ENCODE measurements at regions not wholly inside any gene's neighbourhood (a gene's known extent, or its start where the extent isn't known, plus 50 kb on each side); places are given as distances from the start of the nearest gene placed in this dataset.

- Histone ChIP-seq H3K9ac (ENCODE audit: low read length) (no peak overlapping the region), H2AFZ (ENCODE audit: insufficient read depth, low read depth, low read length, poor library complexity, severe bottlenecking) (peak overlapping the region; percentile 51), H3K27me3 (replicated peaks in 1 of 4; ENCODE audit: control extremely low read depth in 1 of 4, control insufficient read depth in 3 of 4, insufficient read depth in 4 of 4, low read length in 3 of 4) (no peaks in the 10 kb centered on the region), H3K9me3 (ENCODE audit: control extremely low read depth in 1 of 3, control insufficient read depth in 2 of 3, insufficient read depth in 1 of 3, low read length in 2 of 3) (peaks cover 0 to 27% (median 5%) of the 10 kb centered on the region in 3 donors), H3K79me2 (ENCODE audit: control insufficient read depth, insufficient read depth, low read length) (no peaks in the 10 kb centered on the region), H4K20me1 (ENCODE audit: control insufficient read depth, insufficient read depth, low read length, poor library complexity, severe bottlenecking) (no peaks in the 10 kb centered on the region), H3K4me2 (replicated peaks; ENCODE audit: low read depth, low read length, poor library complexity, severe bottlenecking) (no peak overlapping the region), H3K36me3 (replicated peaks in 1 of 2; ENCODE audit: control extremely low read depth in 1 of 2, control insufficient read depth in 1 of 2, extremely low read depth in 1 of 2, insufficient read depth in 2 of 2, low read length in 1 of 2) (no peaks in the 10 kb centered on the region), H3K4me1 (ENCODE audit: control insufficient read depth in 2 of 2, insufficient read depth in 2 of 2, low read length in 2 of 2) (no peaks in the 10 kb centered on the region), H3K4me3 (ENCODE audit: control extremely low read depth in 1 of 5, extremely low read depth in 1 of 5, insufficient read depth in 1 of 5, low read depth in 2 of 5, low read length in 4 of 5) (no peak overlapping the region), H3K27ac (ENCODE audit: low read length in 2 of 2) (no peak overlapping the region)
- H3K4me1 Mint-ChIP-seq = peaks cover 2% of the 10 kb centered on the region
- no peak for ATAC-seq (ENCODE audit: low read depth)
- WGBS (ENCODE audit: insufficient coverage) = 81% methylated on average over 2 of the region's 4 CpGs
- TF ChIP-seq CTCF (IDR thresholded peaks at IDR 0.05) (no peak), EZH2 (IDR thresholded peaks at IDR 0.05; ENCODE audit: borderline replicate concordance, insufficient read depth, low read depth, low read length, poor library complexity, severe bottlenecking) (no peak)
- no peak overlapping the region for H3K27ac Mint-ChIP-seq
- CTCF ChIA-PET = no interaction called here
- DNase-seq = no peak
- intact Hi-C loops (cut with micrococcal nuclease) = no loop called here
- POLR2A ChIA-PET = no interaction called here
- H3K27me3 Mint-ChIP-seq = peaks cover 3% of the 10 kb centered on the region
- H3K9me3 Mint-ChIP-seq (ENCODE audit: insufficient read depth) = peaks cover 15% of the 10 kb centered on the region
- H3K4me3 Mint-ChIP-seq = no peak overlapping the region
These were observed 83.8 kb downstream of the TEX36 start for GRCh38 chr10:125599194-125599593.

GRCh38 chr10:125595911-125596310 is 87.1 kb downstream of the TEX36 start:
- ChIA-PET CTCF (no interaction called here), POLR2A (no interaction called here)
- Histone ChIP-seq H3K4me3 (ENCODE audit: control extremely low read depth in 1 of 5, extremely low read depth in 1 of 5, insufficient read depth in 1 of 5, low read depth in 2 of 5, low read length in 4 of 5) (no peak overlapping the region), H3K9ac (ENCODE audit: low read length) (no peak overlapping the region), H3K4me2 (replicated peaks; ENCODE audit: low read depth, low read length, poor library complexity, severe bottlenecking) (no peak overlapping the region), H3K79me2 (ENCODE audit: control insufficient read depth, insufficient read depth, low read length) (no peaks in the 10 kb centered on the region), H3K27ac (ENCODE audit: low read length in 2 of 2) (no peak overlapping the region), H3K4me1 (ENCODE audit: control insufficient read depth in 2 of 2, insufficient read depth in 2 of 2, low read length in 2 of 2) (no peaks in the 10 kb centered on the region), H2AFZ (ENCODE audit: insufficient read depth, low read depth, low read length, poor library complexity, severe bottlenecking) (no peak overlapping the region), H3K9me3 (ENCODE audit: control extremely low read depth in 1 of 3, control insufficient read depth in 2 of 3, insufficient read depth in 1 of 3, low read length in 2 of 3) (peaks cover 0 to 18% (median 5%) of the 10 kb centered on the region in 3 donors), H4K20me1 (ENCODE audit: control insufficient read depth, insufficient read depth, low read length, poor library complexity, severe bottlenecking) (no peaks in the 10 kb centered on the region), H3K36me3 (replicated peaks in 1 of 2; ENCODE audit: control extremely low read depth in 1 of 2, control insufficient read depth in 1 of 2, extremely low read depth in 1 of 2, insufficient read depth in 2 of 2, low read length in 1 of 2) (no peaks in the 10 kb centered on the region), H3K27me3 (replicated peaks in 1 of 4; ENCODE audit: control extremely low read depth in 1 of 4, control insufficient read depth in 3 of 4, insufficient read depth in 4 of 4, low read length in 3 of 4) (no peaks in the 10 kb centered on the region)
- no peak overlapping the region for H3K4me3 Mint-ChIP-seq
- no peaks in the 10 kb centered on the region for H3K27me3 Mint-ChIP-seq
- DNase-seq (no peak), ATAC-seq (ENCODE audit: low read depth) (no peak)
- intact Hi-C loops (cut with micrococcal nuclease) = no loop called here
- TF ChIP-seq EZH2 (IDR thresholded peaks at IDR 0.05; ENCODE audit: borderline replicate concordance, insufficient read depth, low read depth, low read length, poor library complexity, severe bottlenecking) (no peak), CTCF (IDR thresholded peaks at IDR 0.05) (no peak)
- H3K27ac Mint-ChIP-seq = no peak overlapping the region
- H3K4me1 Mint-ChIP-seq = peaks cover 2% of the 10 kb centered on the region
- peaks cover 15% of the 10 kb centered on the region for H3K9me3 Mint-ChIP-seq (ENCODE audit: insufficient read depth)

Data from B cell (primary cell).